GM10266 (cell line): ENCODE measurements at regions not wholly inside any gene's neighbourhood (a gene's known extent, or its start where the extent isn't known, plus 50 kb on each side); places are given as distances from the start of the nearest gene placed in this dataset.
"Not testable (repeated sequence)": the region's sequence is repeated elsewhere in the genome, so short reads cannot be mapped to it uniquely, and the experiment has no call there.

Experiments used
- DNase-seq: peaks from one replicate; pipeline ENCODE4 v3.0.0; 2012; ENCODE audit errors: extremely low spot score
- CTCF ChIP-seq: IDR thresholded peaks from 2 replicates; pipeline ENCODE4 v1.5.1; 2012; ENCODE audit warnings: mild to moderate bottlenecking, low read depth; ENCODE audit not compliant: control insufficient read depth, insufficient read depth; ENCODE audit errors: missing control alignments

- no peak for DNase-seq
- TF ChIP-seq CTCF, result no peak
Observed at GRCh38 chr3:69488026-69488425, 102.1 kb upstream of the FRMD4B start.

DNA sequence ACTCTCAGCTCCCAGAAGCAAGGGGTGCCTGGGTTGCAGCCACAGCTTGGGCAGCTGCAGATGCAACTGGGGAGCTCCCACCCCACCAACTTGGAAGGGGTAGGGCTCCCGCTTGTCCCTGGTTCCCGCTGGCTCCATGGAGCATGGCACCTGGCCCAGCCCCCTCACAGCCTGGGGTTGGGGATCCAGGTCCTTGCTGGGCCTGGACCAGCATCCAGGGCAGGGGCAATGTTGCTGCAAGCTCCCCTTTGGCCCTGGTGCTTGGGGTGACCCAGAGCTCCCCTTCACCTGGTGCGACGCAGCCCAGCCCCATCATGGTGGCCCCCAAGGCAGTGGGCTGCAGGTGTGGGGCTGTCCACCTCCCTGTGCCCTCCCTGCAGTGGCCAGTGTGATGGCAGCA, 99.6 kb upstream of the FRMD4B start:
- no peak for TF ChIP-seq CTCF
- DNase-seq, result no peak

- no peak for DNase-seq
Observed at GRCh38 chr3:69484507-69485393, 98.9 kb upstream of the FRMD4B start.

GRCh38 chr3:69483449-69483848, 97.6 kb upstream of the FRMD4B start:
- no peak for TF ChIP-seq CTCF
- DNase-seq, result no peak

More at GRCh38 chr3:69484507-69485393, 98.9 kb upstream of the FRMD4B start:
- no peak for TF ChIP-seq CTCF

DNA sequence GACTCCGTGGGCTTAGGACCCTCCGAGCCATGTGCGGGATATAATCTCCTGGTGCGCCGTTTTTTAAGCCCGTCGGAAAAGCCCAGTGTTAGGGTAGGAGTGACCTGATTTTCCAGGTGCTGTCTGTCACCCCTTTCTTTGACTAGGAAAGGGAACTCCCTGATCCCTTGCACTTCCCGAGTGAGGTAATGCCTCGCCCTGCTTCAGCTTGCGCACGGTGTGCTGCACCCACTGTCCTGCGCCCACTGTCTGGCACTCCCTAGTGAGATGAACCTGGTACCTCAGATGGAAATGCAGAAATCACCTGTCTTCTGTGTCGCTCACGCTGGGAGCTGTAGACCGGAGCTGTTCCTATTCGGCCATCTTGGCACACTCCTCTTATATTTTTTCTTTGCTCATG, 95.1 kb upstream of the FRMD4B start:
- DNase-seq, result not testable (repeated sequence)

GRCh38 chr3:69474186-69474585, 88.3 kb upstream of the FRMD4B start:
- no peak for DNase-seq
- TF ChIP-seq CTCF, result no peak

GRCh38 chr3:69472093-69472492, 86.2 kb upstream of the FRMD4B start:
- no peak for TF ChIP-seq CTCF
- DNase-seq, result no peak
